Left cardiac atrium (tissue), 4 donors: ENCODE measurements at regions not wholly inside any gene's neighbourhood (a gene's known extent, or its start where the extent isn't known, plus 50 kb on each side); places are given as distances from the start of the nearest gene placed in this dataset.
A peak's percentile ranks its signal among the peaks of the same experiment; 100 is the strongest.
"Not testable (repeated sequence)": the region's sequence is repeated elsewhere in the genome, so short reads cannot be mapped to it uniquely, and the experiment has no call there.

Experiments used
- ATAC-seq, 2 donors: fragments of 200-7000 bp; cut with Tn5 transposase; one replicate each; pipeline ENCODE4 v1.9.1; 2020; ENCODE audit warnings: mild to moderate bottlenecking in 2 of 2, moderate library complexity in 2 of 2
- DNase-seq: peaks from one replicate; pipeline ENCODE4 v3.0.0-alpha.2; 2020
- intact Hi-C, 2 donors: fragments of 100-400 bp; cut with DNase I; formaldehyde crosslinking; loops; one replicate each; pipeline versions ENCODE4 v1.14.1 to v1.15.1; 2022 to 2023
- donor health status: DM: no; HTN: yes; CAD: no.
- donor health status: DM: no; HTN: yes; CAD: no; lungs with severe emphysema.
- donor health status: DM: yes; HTN: yes; CAD: no.
- donor health status: Dilated cardiomyopathy.

- intact Hi-C loops, DNase-seq: not testable (repeated sequence)
- peak; percentile 31 to 55 for ATAC-seq
Measured at GRCh38 chr7:29684151-29684786, 120.6 kb downstream of the PRR15 start.

- DNase-seq, result peak; percentile 86
- peak; percentile 94 for ATAC-seq
- intact Hi-C loops, result no loop called here
Measured at GRCh38 chr7:29684787-29685650, 121.3 kb upstream of the WIPF3 start.

DNA sequence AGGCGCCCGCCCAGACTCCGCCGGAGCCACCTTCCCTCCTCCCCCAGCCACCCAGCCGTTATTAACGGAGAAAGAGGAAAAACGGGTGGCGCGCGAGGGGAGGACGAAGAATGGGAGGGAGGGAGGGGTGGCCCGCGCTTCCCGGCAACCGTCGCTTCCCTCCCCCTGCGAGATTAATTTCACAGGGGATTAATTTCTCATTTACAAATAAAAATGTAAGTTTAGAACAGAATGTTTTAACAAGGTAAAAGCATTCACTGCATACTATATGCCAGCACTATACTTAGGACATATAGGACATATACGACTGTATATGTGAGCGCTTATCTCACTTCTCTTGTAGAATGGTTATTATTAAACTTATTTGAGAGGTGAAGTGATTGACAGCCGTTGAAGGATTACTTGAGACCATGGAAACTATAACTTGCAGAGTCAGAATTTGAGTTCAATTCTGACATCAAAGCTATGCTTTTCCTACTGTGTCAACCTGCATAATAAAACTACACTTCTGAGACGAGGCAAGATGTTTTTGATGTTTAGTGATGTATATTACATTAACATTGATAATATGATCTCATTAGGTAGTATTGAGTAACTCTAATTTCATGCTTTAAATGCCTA is 120.5 kb upstream of the WIPF3 start:
- DNase-seq, ATAC-seq, intact Hi-C loops: not testable (repeated sequence)

GRCh38 chr7:29690510-29690909 is 115.8 kb upstream of the WIPF3 start:
- intact Hi-C loops, DNase-seq, ATAC-seq: not testable (repeated sequence)

DNA sequence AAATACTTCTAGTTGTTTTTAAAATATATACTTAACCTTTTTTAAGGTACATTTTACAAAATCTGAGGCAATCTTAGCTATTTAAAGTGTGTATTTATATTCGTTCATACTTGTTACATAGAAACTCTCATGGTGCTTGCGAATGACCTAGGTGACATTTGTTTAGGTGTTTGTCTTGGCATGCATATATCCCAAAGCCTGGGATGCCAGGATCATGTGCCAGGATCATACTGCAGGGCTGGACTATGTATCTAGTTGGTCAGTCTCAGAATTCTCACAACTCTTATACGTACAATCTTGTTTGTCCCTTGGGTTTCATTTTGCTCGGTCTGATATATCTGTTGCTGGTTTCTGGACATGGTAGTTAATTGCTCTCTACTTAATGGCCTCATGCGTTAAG is 109.9 kb upstream of the WIPF3 start:
- ATAC-seq, DNase-seq, intact Hi-C loops: not testable (repeated sequence)

DNA sequence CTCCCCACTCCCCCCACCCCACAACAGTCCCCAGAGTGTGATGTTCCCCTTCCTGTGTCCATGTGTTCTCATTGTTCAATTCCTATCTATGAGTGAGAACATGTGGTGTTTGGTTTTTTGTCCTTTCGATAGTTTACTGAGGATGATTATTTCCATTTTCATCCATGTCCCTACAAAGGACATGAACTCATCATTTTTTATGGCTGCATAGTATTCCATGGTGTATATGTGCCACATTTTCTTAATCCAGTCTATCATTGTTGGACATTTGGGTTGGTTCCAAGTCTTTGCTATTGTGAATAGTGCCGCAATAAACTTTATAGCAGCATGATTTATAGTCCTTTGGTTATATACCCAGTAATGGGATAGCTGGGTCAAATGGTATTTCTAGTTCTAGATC is 106.6 kb upstream of the WIPF3 start:
- intact Hi-C loops, ATAC-seq: not testable (repeated sequence)

GRCh38 chr7:29701540-29701939 is 104.8 kb upstream of the WIPF3 start:
- ATAC-seq, DNase-seq, intact Hi-C loops: not testable (repeated sequence)

More for the DNA sequence above, 106.6 kb upstream of the WIPF3 start:
- not testable (repeated sequence) for DNase-seq

DNA sequence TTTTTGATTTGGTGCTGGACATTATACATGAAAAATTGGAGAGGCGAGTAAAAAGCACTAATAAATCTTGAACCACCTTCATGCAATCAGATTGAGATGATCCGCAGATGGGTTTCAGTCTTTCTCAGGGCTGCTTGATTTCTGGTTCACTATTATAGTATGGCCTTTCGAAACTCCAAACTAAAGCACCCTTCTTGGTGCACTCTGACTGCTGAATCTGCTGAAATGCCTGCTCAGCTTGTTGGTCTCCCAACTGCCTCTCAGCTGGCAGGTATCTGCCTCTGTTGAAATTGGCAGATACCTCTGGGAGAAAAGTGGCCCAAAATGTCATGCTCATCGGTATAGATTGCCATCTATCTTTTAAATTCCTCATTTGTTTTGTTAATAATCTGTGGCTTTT is 102.5 kb upstream of the WIPF3 start:
- ATAC-seq, intact Hi-C loops, DNase-seq: not testable (repeated sequence)

DNA sequence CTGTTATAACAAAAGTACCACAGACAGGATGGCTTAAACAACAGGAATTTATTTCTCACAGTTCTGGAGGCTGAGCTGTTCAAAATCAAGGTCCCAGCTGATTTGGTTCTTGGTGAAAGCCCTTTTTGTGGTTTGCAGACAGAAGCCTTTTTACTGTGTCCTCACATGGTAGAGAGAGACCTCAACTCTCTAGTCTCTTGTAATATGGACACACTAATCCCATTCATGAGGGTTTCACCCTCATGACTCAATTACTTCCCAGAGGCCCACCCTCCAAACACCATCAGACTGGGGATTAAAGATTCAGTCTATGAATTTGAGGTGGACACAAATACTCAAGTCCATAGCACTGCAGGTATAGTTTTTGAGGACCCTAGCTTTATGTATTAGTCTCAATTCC is 97.3 kb upstream of the WIPF3 start:
- ATAC-seq, DNase-seq, intact Hi-C loops: not testable (repeated sequence)

GRCh38 chr7:29723127-29723526 is 83.2 kb upstream of the WIPF3 start:
- peak in 1 of 2 donors; percentile 96 for ATAC-seq

DNA sequence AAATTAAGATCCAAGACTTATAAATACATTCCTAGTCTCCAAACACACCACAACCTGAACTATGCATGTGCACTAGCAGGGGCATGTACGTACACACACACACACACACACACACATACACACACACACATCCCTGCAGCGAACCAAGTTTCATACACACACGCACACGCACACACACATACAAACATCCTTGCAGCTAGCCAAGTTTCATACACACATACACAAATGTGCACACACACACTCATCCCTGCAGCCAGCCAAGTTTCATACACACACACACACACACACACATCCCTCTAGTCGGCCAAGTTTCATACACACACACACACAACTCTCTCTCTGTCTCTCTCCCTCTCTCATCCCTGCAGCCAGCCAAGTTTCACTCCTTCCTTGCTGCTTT is 82.7 kb upstream of the WIPF3 start:
- DNase-seq (no peak), ATAC-seq (peak in 1 of 2 donors; percentile 16)
- intact Hi-C loops, result no loop called here

More at GRCh38 chr7:29723127-29723526, 83.2 kb upstream of the WIPF3 start:
- DNase-seq, intact Hi-C loops: not testable (repeated sequence)

- intact Hi-C loops, ATAC-seq: not testable (repeated sequence)
Measured at GRCh38 chr7:29729534-29730165, 76.7 kb upstream of the WIPF3 start.

GRCh38 chr7:29734246-29734731 is 72.0 kb upstream of the WIPF3 start:
- intact Hi-C loops, result no loop called here
- DNase-seq (no peak), ATAC-seq (no peak)

More at GRCh38 chr7:29729534-29730165, 76.7 kb upstream of the WIPF3 start:
- DNase-seq, result not testable (repeated sequence)

DNA sequence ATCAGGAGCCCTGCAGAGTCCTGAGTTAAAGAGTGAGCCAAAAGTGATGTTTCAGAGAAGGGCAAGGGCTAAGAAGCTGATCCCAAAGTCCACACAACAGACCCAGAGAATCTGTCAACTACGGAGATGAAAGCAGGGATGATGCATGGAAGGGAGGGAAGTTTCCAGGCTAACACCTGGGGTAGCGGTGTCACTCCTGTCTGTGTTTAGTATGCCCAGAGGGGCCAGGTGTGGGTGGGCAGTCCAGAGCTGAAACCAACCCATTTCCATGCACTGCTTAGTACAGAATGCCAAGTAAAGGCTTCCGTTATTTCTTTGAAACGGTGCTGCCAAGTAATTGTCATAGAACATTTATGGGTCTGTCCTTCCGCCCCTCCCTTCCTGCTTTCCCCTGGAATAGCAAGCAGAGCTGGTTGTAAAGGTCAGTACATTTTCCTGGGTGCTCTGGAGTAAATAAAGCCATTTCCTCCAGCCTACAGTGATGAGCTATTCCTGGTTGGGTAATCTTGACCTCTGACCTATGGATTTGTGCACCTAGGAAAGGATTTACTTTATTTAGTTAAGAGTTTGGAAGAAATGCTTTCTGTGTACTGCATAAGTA is 58.6 kb upstream of the WIPF3 start:
- ATAC-seq, result peak in 1 of 2 donors; percentile 62
- not testable (repeated sequence) for DNase-seq
- intact Hi-C loops, result loop anchor here in 1 of 2 donors (2.0 to 10.0 kb wide), 2 partner anchors 173 to 317 kb away; no protein-coding TSS in a partner anchor

DNA sequence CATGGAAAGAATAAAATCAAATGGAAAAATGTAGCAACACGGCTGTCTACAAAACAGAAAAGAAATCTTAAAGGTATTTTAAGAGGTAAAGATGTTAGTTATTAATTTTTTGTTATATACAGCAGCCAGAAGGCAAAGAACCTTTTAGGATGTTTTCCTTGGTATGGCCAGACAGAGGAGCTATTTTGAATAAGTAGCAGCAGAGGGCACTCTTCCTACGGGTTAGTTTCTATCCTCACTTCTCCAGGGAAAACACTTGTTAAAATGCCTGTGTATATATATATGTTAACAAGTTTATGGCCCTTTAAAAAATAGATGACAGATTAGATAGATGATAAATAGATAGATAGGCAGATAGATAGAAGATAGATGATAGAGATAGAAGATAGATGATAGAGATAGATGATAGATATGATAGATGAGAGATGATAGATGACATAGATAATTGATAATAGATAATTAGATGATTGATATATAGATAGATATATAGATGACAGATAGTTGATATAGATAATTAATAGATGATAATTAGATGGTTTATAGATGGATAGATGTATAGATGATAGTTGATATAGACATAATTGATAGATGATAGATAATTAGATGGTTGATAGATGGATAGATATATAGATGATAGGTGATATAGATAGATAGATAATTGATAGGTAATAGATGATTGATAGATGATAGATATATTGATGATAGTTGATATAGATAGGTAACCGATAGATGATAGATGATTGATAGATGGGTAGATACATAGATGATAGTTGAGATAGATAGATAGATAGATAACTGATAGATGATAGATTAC is 57.8 kb upstream of the WIPF3 start:
- DNase-seq (no peak), ATAC-seq (peak; percentile 61 to 78)
- intact Hi-C loops, result loop anchor here in 1 of 2 donors (2.0 to 10.0 kb wide), 2 partner anchors 172 to 316 kb away; no protein-coding TSS in a partner anchor

DNA sequence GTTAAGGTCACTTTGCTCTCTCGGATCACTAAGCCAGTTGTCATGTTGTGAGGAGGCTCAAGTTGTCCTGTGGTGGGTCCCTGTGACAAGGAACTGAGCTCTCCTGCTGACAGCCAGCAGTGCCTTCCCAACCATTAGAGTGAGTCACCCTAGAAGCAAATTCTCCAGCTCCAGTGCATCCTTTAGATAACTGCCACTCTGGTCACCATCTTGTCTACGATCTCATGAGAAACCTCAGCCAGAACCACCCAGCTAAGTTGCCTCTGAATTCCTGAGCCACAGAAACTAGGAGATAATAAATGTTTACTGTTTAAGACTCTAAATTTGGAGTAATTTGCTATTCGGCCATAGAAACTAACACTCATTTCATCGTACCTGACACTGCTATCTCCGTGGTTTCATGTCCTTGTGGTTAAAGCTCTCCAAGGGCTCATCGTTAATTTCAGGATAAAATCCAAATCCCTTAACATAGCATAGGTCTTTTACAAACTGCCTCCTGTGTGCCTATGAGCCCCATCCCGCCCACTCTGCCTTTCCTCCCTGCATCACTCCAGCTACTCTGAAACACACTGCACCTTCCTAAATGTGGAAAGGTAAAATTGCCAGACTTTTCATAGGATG is 56.5 kb upstream of the WIPF3 start:
- DNase-seq (no peak), ATAC-seq (no peak)
- intact Hi-C loops, result loop anchor here (2.0 to 10.0 kb wide), 4 partner anchors 115 to 315 kb away; no protein-coding TSS in a partner anchor

DNA sequence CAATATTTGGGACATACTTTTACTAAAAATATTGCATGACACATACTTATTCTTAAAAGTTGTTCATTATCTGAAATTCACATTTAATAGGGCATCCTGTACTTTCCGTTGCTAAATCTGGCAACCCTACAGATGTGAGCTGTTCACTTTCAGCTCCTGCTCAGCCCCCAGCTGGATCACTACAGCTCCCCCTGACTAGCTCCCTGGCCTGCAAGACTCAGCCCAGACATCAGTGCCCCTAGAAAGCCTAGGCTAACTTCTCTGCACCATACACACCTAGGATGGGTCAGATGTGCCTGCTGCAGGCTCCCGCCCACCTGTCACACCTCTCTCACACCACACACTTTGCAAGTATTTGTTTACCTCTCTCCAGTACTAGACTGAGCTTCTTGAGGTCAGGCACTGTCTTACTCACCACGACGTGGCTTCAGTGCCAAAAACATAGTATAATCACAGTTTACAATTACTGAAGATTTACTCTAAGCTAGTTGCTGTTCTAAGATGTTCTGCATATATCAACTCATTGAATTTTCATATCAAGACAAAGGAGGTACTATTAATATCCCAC is 55.9 kb upstream of the WIPF3 start:
- intact Hi-C loops, result loop anchor here (5.0 to 10.0 kb wide), 2 partner anchors 116 to 167 kb away; no protein-coding TSS in a partner anchor
- not testable (repeated sequence) for ATAC-seq, DNase-seq
